Colon (tissue), 2 donors: ENCODE measurements at regions not wholly inside any gene's neighbourhood (a gene's known extent, or its start where the extent isn't known, plus 50 kb on each side); places are given as distances from the start of the nearest gene placed in this dataset.
"Not testable (repeated sequence)": the region's sequence is repeated elsewhere in the genome, so short reads cannot be mapped to it uniquely, and the experiment has no call there.

ENCODE experiments used
- FAIRE-seq: peaks from 2 replicates; lab custom pipeline; 2012; peaks lifted over from hg19 to GRCh38; lab: Jason Lieb, UNC
- donor health status: control.
- donor health status: control.

DNA sequence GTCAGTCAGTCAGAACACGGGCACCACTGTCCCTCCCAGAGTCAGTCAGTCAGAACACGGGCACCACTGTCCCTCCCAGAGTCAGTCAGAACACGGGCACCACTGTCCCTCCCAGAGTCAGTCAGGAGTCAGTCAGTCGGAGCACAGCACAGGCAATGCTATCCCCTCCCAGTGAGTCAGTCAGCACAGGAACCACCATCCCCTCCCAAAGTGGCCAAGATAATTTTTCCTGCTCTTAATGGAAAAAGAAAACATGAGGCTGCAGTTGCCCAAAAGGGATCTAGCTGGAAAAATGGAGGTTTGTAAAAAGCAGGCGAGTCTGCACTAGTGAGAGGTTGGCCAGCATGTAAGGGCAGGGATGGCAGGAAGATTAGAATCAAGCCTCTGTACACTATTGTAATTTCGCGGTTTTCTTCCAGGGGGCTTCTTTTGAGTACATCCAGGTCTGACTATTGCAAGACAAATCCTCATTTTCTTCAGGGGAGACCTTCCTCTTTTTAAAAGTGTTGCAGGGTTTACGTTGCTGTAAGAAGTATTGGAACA, 213.8 kb downstream of the SIPA1L2 start:
- FAIRE-seq = no peak

DNA sequence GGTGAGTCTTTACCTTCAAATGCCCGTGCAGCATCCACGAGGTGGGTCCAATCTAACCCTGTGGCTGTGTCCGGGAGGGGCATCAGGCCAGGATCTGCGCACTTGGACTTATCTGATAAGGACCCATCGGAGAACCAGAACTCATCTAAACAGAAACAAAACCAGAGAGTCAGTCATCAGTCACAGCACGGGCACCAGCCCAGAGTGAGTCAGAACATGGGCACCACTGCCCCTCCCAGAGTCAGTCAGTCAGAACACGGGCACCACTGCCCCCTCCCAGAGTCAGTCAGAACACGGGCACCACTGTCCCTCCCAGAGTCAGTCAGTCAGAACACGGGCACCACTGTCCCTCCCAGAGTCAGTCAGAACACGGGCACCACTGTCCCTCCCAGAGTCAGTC, 214.5 kb downstream of the SIPA1L2 start:
- not testable (repeated sequence) for FAIRE-seq

DNA sequence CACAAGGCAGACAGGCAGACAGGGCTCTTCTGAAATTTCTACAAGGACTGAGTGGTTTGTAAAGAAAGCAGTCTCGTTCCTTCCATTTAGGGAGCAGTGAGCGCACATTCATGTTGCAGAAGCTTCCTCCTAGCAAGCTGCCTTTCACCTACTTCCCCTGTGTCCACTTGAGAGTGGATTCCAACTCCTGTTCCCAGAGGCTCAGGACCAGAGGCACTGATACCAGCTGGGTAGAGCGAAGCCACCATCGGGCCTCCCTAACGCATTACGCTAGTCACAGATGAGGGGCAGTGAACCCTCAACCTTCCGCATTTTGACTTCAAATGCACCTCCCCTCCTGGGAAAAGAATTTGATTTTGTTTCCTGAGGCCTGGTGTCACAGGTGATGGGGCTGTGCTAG, 215.8 kb downstream of the SIPA1L2 start:
- no peak for FAIRE-seq

DNA sequence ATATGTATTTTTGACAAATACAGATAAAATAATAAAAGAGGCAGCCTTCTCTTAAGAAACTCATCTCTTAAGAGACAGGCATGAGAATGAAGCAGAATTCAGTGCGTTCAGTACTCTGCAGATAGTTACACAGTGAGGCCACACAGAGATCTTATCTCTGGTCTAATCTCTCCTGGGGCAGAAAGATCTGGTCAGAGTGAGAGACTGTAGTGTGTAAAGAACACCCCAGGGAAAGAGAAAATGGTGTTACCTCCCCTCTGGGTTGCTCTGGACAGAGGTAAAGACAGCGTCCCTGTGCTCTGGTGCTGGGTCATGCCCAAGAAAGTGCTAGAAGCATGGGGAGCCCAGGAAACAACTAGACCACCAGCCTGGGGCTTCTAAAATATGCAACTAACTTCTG, 216.3 kb downstream of the SIPA1L2 start:
- no peak for FAIRE-seq

DNA sequence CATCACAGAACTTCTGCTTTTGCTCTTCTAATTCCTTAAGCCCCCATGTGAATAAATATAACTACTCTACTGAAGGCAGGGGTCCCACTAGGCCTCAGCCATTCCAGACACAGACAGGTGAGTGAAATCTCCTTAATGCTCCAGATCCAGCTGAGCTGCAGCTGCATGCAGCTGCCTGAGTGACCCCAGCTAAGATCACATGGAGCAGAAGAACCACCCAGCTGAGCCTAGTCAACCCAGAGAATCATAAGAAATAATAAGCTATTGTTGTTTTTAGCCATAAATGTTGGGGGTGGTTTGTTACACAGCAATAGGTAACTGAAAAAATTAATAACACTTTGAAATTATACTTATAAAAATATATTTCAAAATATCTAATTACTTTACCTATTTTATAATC, 220.3 kb downstream of the SIPA1L2 start:
- no peak for FAIRE-seq

DNA sequence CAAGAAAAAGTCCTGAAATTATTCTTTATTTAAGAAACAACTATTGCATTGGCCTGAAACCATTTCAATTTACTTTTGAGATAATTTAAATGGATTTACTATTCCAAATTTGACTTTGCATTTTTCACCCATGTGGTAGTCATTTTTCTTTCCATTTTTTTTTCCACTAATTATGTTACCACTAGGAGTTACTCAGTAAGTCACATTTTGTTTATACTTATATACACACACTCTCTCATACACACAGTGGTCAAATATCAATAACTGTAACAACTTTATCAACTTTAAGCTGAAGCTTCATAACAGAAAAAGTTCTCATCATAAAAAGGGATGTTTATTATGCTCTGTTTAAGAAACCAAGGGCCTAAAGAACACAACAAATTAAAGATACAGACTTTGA, 222.8 kb downstream of the SIPA1L2 start:
- no peak for FAIRE-seq

DNA sequence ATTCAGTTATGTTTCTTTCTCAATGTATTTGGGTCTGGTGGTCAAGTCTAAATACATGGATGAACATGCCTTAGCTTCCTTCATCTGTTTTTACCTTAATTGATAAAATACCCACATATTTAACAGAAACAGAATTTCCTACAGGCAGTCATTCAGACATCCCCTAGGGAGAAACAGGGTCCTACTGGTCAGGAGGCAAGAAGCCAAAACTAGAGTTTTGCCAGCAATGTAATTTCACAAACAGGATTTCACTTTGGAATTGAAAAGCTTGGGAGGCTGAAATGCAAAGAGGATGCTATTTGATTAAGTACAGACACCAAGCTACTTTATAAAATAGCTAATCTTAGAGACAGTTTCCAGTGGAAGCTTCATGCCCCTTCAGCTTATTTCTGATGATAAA, 224.2 kb downstream of the SIPA1L2 start:
- no peak for FAIRE-seq

DNA sequence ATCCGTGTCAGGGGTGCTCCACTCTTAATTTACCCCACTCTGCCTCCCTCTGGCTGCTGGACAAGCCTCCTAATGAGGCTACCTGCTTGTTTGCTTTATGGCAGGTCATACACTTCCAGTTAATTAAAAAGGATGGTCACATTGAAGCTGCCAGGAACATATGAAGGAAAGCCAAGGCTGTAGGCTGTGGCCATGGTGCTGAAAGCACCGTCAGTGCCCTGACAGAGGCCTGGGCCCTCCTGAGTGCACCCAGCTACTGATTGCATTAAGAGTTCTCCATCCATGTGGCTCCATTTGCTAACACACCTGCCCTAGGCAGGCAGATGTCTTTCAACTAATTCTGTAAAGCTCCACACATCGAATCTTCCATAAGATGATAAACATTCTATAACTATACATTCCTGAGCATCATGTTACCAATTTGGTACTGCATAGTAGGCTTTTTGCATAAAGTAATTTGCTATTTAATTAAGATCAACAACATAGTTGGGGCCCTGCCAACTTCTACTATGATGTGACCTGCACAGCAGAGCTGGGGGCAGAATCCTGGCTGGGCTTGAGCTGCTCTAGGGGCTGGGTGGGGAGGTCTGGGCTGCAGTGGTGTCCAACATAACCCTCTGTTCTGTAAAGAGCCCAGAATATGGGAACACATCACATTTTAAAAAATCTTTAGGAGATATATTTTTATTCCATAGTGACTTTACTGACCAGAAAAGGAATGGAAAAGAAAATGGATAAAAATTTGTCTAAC, 224.8 kb downstream of the SIPA1L2 start:
- FAIRE-seq = no peak

DNA sequence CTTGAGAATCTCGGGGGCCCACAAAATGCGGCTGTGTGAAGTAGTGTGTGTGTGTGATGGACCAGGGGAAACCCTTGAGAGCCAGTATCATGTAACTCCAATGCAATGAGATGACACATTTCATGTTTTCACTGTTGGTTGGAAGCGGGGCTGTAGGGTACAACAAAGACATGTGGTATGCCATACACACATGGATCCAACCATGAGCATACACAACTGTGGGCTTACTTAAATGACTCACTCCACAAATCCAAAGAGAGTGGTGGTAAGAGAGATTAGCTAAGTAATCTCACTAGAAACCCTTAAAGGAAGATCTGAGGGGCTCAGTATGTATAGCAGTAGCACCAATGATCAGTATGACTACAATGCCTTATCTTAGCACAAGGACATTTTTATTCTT, 225.7 kb downstream of the SIPA1L2 start:
- FAIRE-seq = no peak

DNA sequence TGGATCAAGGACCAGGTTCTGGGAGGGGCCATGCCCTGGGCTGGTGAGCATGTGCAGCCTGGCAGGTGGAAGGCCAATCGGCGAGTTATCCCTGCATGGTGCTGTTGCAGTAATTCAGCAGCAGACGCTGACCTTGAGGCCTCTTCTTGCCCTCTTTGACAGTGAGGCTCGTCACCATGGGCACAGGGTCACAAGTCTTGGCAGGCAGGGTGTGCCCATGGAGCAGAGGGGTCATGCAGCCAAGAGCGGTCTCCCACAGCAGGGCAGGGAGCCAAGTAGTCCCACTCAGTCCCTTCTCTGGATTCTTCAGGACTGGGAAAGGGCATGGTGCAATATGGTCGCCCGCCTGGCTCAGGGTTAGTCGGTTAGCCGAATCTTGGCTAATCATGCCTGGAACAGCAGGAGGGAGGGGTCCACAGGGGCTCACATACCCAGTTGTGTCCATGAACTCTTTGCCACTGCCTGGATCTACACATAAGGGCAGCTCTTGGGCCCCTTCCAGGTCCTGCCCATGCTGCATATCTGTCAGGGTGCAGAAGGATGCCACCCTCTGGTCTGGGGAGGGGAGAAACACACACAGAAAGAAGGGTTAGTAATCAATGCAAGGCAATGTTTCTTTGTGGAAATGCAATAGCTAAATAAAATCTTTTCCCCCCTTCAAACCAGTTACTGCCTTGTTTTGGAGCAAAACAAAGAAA, 226.8 kb downstream of the SIPA1L2 start:
- FAIRE-seq = no peak

DNA sequence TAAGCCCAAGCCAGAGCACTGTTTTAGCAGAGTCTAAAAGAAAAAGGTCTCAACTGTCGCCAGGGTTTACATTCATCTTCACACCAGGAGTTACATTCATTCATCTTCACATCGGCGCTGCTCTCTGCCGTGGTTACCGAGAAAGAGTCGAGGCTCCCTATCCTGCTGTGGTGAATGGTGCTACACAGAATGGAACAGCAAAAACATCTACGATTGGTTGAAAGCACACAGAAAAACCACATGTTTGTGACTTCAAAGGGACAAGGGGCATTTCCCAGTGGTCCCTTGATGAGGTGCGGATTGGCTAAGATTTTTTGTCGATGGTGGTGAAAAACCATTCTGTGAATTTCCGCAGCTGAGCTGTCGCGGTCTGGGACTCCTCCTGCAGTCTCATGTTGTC, 231.1 kb downstream of the SIPA1L2 start:
- no peak for FAIRE-seq

DNA sequence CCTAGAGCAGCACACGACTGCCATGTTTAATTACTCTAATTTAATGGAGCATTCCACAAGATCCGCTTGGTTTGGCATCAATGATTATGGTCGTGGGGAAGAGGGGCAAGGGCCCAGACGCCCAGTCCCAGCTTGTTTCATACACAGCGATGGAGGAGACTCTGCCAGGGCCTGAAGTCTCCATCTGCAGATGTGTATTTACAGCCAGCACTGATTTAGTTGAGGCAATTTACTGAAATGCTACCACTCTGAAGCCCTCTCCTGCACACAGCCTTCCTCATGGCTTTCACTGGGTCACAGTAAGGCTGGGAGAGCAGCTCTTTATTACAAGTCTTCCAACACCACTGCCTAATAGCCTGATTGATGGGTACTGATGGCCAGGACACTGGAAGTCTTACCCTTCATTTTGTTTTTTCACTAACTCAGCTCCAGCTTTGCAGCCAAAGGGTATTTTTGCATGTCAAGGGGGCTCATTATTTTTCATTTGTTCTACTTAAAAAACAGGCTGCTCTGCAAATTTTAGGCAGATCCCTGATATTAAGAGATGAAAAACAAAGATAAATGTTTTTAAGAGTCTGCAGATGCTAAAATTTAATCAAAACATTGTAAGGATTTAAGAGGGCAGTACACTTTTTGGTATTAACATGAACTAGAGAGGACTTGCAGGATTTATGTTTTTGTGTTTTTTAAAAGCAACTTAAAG, 236.3 kb downstream of the SIPA1L2 start:
- FAIRE-seq = no peak

DNA sequence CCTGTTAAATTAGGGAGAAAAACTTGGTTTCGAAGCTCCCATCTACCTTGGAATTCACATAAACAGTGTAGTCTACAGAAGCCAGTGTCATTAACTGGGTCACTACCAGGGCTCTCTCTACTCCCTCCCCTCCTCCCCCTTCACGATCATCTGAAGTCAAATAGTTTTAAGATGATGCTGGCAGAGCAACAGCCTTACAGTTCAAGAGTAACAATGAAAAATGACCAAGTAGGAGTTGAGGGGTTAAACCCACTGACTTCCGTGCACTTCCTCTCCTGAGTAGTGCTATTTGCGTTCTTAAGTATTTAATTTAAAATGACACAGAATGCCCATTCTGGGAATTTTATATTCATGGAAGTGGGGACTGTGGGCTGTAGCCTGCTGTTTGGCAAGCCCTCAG, 236.9 kb downstream of the SIPA1L2 start:
- no peak for FAIRE-seq

DNA sequence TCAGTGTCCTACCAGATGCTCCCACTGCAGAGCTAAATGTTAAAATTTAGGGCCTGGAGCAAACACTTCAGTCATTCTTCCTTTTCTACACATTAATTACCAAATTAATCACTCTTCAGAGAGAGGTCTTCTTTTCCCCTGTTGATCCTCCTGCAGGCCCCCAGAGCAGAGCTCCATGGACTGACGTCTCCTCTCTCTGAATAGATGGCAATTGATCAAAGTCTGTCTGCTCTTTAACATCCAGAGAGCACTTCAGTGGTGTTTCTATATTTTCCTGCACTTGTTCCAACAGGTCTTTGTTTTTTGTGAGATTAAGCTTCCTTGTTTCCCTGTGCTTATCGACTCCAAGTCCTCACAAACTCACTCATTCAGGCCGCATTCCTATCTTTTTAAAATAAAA, 239.3 kb downstream of the SIPA1L2 start:
- no peak for FAIRE-seq

DNA sequence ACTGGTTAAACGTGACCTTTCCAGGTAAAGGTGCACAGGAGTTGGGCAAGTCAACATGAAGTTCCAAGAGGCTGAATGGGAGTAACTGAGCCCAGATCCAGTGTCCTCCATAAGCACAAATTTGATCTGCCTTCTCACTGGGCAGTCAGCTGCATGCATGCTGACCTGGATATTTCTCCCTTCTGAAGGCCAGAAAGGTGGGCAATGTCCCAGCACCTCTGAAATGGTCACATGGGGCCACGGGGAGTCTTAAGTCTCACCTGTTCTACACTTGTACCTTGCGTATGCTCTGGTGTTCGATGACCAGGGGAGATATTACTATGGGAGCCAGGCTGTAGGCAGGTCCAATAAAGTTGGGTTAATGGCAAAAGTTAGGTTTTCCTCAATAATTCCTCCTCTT, 240.2 kb downstream of the SIPA1L2 start:
- no peak for FAIRE-seq

DNA sequence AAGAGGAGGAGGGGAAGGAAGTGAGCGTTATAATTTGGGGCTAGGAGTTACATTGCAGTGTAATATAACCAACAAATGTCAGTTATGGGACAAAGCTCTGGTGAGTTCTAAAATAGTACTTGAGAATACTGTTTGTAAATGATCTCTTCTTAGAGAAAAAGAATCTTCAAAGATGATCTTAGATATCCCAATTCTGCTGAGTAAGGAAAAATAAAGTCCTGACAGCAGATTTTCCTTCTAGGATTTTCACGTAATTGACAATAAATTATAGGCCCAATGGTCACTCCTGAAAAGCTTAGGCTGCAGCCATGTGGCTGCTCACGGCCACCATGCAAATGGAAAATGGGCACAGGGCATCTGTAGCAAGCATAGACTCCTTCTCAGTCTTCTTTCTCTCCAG, 241.6 kb downstream of the SIPA1L2 start:
- FAIRE-seq = no peak

DNA sequence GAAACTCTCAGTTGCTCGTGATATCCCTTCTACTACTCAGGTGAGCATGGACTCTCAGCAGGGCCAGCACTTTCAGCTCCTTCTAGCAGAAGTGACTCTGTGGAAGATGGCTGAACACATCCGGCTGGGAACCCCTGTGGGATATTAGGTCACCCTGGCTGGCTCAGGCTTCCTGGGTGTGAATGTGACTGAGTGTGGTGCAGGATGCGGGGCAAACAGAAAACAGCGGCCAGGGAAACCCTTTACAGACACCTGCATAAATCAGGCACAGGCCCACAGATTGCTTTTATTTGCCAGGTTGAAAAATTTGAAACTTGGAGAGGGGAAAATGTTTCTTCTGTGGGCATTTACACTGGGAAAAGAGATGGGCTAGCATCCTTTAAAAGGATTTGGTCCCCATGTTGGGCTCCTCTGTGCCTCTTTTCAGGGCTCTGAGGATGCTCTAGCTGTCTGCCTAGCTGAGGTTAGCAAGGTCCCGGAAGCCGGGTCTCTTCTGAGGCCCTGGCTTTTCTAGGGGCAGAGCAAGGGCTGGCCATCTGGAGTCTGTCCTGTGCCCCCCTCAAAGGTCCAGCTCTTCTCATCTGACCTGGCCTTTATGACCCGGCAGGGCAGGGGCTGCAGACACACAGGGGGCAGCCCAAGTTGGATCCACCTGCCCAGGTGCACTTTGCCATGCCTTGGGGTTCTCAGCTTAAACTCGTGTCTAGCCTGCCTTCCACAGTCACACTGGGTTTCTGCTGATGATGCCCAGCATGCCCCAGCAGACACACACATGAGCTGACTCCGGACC, 243.0 kb downstream of the SIPA1L2 start:
- FAIRE-seq = no peak

DNA sequence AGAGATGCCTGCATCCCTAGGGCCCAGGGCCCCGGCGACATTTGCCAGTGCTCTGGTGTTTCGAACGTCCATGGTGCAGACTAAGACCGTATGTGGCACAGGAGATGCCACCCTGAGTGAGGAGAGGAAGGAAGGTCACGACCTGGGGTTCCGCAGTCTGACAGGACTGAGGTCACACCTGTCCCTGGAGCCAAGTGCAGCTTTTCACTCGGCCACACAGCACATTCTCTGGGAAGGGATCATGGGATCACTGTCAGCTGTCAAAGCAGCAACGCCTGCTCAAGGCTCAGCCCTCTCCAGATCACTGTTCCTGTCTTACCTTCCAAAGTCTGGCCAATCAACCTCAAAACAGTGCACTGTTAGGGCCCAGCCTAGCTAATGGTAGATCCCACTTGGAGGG, 243.6 kb downstream of the SIPA1L2 start:
- FAIRE-seq = no peak

DNA sequence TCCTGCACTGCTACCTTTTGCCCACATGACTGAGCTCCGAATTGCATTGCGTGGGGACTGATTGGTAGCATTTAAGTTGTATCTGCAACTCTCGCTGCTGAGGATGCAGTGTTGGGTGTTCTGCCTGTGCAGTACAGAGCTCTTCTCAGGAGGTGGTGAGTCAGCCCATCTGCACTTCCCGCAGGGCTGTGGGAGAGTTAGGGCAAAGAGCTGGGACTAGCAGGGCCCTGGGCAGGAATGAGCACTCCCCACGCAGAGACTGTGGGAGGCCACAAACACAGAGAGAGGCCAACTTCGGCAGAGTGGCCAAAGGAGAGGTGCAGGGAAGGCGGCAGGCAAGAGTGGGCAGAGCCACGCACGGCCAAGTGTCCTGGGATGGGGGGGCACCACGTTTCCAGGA, 244.7 kb downstream of the SIPA1L2 start:
- no peak for FAIRE-seq

DNA sequence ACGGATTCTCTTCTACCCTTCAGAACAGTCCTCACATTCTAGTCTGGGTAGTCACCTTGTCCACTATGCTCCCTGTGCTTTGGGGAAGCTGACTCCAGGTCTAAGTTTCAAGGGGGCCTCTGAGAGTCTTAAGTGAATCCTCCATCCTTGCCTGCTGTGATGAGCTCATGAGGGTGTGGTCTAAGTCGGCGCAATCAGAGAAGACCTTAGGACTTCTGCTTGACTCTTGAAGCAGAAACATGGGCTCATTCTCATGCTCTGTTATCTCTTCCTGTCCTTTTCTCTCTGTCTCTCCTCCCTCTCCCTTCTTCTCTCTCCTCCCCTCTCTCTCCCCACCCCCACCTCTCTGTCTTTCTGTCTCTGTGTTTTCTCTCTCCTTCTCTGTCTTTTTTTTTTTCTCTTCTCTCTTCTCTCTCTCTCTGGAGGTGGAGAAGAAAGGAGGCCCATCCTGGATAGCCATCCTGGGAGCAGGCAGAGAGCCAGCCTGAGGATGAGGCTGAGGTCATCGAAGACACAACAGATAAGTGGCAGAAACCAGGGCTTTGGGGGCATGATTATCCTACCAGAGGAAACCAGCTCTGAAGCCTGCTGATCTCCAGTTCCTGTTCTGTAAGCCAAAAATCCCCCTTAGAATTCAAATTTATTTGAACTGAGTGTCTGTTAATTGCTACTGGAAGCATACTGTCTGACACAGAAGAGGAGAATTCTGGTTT, 245.6 kb downstream of the SIPA1L2 start:
- no peak for FAIRE-seq

DNA sequence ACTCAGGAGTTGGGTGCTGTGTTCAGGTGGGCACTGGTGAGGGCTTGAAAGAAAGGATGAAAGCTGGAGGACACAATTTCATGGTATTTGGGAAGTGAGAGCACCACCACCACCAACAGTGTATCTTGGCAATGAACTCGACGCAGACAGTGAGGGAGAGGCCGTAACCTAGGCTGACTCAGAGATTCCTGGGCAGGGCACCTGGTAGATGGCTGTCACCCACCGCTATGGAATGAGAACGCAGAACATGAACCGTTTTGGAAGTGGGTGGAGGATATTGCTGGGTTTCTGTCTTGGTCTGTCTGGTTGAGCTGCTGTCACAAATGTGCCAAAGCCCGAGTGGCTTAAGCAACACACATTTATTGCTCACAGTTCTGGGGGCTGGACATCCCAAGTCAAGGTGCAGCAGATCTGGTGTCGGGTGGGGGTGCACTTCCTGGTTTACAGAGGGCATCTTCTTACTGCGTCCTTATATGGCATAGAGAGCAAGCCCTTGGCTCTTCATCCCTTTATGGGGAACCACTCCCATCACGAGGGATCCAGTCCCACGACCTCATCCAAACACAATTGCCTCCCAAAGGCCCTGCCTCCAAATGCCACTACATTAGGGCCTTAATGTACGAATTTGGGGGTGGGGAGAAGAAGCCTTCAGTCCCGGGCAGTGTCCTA, 246.3 kb downstream of the SIPA1L2 start:
- no peak for FAIRE-seq
